Middle frontal gyrus (tissue), 1 donor: ENCODE measurements at regions not wholly inside any gene's neighbourhood (a gene's known extent, or its start where the extent isn't known, plus 50 kb on each side); places are given as distances from the start of the nearest gene placed in this dataset.
"Not testable (repeated sequence)": the region's sequence is repeated elsewhere in the genome, so short reads cannot be mapped to it uniquely, and the experiment has no call there.

Experiments
- DNase-seq: peaks from one replicate; pipeline ENCODE4 v3.0.0-alpha.2; 2015; ENCODE audit warnings: low spot score; ENCODE audit errors: extremely low spot score

DNA sequence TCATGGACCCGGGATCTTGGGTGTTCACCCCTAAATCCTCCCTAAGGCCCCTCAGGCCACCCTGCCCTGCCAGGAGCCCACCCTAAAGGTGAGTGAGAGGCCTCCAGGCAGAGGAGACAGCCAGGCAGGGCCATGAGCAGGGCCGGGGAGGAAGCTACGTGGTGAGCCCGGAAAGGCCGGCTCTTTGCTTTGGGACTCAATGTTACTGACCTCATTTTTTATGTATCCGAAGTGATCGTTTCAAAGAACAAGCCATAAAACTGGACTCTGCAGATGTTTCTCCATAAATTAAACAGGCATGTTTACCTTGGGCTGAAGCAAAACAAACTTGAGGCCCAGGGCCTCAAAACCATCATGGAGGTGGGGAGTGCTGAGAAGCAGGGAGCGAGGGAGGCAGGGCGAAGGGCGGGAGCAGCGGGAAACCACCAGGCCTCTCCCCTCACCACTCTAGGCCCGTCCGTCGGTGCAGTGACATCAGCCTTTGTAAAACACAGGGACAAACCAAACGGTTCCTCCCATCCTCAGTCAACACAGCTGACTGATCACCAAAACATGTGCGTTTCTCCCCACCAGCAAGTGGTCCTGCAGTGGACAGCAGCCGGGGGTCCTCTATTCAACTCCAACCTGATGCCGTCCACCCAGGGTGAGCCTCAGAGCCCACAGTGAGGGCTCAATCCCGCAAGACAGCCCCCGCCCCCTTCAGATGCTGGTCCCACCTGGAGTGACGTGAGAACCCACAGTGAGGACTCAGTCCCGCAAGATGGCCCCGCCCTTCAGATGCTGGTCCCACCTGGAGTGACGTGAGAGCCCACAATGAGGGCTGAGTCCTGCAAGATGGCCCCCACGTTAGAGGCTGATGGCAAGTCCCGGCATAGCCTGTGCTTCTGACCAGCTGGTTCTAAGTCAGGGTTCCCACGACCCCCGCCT lies 102.9 kb upstream of the LRPAP1 start:
- DNase-seq: no peak

DNA sequence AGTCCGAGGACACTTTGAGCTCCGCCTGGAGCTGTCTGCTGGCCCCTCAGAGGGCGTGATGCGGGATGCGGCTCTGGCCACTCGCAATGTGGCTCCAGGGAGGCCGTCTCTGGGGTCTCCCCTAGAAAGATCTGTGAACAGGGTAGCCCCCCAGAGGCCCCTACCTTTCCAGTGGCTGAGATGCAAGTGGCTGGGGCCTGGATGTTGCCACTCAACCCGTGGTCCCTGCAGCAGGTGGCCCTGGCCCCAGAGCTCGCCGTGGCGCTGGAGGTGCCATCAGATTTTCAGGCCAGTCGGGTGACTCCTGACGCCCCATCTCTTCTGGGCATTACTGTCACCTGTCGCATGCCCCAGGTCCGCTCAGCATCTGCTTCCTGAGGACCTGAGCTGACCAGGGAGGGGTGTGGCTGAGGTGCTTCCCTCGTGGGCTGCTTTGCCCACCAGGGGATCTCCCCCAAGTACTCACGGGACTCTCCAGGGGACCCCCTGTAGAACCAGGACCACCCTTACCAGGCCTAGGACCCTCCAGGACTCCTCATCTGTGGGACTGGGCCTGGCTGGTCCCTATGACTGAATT lies 102.1 kb upstream of the LRPAP1 start:
- no peak for DNase-seq

DNA sequence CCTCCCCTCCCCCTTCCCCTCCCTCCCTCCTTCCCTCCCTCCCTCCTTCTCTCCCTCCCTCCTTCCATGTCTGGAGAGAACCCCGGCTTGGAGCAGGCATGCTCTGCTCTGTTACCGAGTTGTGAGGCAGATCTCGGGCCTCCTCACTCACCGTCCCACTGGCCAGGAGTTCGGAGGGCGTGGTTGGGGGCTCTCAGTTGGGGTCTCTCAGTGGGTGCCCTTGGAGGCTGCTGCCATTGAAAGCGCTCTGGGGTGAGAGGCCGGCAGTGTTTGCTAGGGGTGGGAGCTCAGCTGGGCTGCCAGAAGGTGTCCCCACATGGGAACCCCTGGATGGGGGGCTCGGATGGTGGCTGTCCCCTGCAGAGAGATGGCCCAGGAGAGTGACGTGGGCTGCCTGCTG lies 101.1 kb upstream of the LRPAP1 start:
- not testable (repeated sequence) for DNase-seq

DNA sequence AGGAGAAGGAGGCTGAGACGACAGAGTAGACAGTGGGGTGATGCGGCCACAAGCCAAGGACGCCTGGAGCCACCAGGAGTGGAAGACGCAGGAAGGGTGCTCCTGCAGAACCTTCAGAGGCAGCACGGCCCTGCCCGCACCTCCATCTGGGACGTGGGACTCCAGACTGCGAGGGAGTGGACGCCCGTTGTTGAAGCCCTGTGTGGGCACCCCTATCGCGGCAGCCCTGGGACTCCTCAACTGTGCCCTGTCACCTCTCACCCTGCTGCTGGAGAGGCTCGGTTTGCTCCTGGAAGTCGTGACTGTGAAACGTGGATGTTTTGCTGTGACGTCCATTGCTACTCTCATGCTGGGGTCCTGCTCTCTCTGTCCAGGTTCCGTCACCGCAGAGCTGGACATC lies 100.6 kb upstream of the LRPAP1 start:
- not testable (repeated sequence) for DNase-seq

DNA sequence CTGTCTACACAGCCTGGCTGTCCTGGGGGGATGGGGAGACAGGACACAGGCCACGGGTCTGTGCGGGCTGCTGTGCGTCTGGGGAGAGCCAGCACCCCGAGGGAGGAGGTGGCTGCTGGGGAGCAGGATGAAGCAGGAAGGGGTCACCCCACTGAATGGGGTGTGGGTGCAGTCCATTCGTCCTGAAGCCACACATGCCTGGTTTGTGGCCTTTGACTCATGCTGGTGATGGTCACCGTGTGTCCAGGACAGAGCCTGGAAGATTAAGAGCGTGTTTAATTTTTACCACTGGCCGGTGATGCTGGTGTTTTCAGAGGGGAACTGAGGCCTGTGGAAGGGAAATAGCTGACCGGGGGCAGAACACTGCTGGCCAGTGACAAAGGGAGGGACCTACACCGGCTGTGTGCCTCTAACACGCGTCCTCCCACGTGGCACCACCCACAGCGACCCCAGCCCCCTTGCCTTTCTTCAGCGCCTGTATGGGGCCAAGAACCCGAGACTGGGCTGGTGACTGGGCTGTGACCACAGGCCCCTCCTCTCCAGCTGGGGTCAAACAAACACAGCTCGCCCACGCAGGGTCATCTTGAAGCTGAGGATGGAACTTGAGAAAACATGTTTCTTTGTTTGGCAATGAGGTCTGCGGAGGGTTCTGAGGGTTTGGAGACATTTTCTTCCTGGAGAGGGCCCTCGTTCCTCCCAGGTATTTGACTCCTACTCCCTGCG lies 99.5 kb upstream of the LRPAP1 start:
- not testable (repeated sequence) for DNase-seq

DNA sequence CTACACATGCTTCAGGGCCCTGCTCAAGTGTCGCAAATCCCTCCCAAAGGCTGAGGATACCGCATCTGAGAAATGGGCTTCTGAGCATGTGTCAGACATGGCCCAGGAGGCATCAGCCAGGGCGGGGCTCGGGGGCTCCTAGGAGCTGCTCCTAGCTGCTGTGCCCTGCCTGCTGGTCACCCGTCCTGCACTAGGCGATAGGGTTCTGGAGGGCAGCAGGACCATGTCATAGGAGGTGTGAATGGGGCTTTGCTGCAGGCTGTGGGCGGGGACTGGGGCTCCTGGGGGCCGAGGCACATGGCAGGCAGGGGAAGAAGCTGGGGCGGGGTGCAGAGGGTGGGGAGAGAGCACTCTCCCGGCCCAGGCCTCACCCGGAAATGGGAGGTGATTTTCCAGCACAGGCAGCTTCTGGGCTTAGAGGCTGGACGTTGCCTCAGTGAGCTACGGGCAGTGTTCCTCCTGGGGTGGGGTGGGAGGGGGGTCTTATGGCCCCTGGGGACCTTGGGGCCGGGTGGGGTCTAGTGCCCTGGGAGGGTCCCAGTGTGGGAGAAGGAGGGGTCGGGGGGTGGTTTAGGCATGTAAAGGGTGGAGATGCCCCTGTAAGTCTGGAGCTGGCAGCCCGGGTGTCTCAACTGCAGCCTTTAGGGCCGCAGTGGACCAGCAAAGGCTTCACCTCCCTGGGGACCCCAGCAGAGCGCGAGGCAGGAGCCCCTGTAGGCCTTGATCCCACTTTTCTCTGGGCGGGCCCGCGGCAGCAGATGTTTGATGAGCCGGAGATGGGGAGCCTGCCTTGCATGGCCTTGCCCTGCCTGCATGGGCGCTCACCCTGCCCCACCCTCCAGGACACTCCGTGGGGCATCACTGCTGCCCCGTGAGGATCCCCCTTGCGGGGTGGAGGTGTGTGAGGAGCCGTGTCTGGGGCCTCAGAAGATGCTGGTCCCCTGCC lies 98.6 kb upstream of the LRPAP1 start:
- DNase-seq: no peak

DNA sequence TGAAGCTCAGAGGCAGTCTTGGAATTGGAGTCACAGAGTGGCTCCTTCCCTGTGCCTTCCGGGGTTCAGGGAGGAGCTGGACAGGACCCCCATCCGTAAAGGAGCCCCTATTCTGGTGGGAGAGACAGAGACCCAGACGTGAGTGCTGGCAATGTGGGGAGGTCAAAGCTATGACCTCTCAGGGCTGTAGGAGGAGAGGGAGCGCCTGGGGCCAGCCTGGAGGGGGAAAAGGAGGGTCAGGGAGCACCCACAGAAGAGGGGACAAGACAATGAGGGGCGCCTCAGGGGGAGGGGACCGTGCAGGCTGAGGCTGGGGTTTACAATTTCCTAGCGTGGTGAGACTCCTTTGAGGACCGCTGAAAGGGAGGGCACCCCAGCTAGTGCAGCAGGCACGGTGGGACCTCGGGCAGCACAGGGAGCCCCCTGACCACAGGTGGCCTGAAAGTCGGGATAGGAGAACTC lies 97.9 kb upstream of the LRPAP1 start:
- no peak for DNase-seq

DNA sequence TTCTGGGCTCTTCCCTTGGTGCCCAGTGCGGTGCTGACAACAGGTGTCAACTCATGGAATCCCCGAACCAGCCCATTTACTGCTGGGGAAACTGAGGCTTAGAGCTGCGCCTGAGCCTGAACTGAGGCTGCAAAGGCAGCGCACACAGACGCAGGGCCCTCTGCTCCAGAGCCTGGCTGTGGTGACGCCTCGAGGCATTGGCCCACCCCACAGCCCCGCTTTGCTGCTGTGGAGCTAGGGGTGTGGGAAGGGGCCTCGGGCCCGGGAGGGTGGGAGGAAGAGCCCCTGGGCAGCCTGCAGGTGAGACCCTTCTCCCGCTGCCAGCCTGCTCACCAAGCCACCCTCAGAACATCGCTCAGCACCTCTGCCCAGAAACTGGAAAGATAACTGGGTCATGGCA lies 97.4 kb upstream of the LRPAP1 start:
- no peak for DNase-seq

DNA sequence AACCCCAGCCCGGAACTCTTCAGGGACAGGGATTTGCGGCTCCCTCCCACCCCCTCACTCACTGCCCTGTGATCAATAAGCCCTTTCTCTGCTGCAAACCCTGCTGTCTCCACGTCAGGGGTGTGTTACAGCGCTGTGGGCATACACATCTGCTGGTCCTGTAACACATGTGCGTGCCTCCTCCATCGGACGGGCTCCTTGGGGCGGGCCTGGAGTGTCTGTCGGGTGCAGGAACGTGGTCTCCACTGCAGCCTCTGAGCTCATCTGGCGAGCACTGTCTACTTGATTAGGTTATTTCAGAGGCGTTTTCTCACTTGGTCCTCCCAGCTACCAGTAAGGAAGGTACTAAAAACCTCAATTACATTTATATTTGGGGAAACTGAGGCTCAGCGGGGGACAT lies 97.0 kb upstream of the LRPAP1 start:
- not testable (repeated sequence) for DNase-seq

DNA sequence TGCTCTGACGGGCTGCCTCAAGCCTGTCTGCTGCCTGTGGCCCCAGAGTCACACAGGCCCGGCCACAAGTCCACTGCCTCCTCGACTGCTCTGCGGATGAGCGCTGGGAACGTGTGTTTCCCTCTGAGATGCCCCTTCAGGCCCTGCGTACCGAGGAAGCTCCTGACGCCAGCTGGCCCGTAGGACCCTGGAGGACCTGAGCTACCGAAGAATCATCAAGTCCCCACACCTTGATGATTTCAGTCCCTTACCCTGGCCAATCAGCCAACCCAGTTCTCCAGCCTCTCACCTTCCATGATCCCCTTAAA lies 96.6 kb upstream of the LRPAP1 start:
- no peak for DNase-seq

DNA sequence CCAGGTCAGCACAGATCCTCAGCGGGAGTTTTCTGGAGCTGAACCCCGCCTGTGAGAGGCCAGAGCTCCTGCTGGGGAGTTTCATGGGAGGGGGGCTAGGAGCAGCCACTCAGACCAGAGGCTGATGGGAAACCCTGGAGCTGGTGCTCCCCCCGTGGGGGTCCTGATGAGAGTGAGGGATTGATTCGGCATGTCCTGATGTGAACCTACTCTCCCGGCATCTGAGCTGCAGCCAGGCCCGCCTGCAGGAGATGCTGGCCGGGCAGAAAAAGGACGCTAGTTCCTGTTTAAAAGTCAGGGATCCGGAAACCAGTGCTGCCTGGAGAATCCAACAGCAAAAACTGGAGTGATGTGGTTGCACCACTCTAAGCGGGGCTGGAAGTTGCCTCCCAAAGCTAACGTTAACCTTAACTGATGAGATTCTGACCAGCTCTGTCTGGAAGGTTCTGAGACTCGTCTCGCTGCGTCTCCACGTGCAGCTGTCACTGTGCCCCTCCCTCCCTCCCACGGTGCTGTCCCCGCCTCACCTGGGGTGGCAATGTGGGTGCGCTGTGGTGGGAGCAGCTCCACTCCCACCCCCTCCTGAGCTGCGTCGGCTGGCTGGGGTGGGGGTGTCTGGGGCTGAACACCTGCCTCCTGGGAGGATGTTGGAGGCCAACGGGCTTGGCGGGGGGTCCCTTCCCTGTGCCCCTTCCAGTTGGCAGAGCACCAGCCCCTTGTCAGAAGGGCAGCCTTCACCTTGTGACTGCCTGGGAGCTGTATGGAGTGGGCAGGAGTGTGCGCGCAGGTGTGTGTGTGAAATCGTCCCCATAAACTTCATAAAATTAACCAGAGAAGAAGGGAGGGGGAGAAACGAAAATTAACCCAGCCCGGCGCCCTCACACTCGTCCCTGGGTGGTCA lies 96.0 kb upstream of the LRPAP1 start:
- not testable (repeated sequence) for DNase-seq

DNA sequence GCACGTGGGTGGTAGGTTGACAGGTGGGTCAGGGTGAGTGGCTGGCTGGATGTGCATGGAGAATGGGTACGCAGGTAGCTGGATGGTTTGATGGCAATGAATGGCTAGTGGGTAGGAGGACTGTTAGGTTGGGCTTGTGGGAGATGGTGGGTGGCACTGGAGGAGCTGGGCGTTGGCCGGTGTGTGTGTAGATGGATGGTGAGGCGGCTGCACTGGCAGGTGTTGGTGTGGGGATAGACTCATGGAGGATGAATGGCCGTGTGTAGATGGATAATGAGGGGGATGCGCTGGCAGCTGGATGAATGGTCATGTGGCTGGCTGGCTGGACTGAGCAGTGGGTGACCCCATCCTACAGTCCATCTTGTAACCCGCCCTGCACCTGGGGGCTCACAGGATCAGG lies 95.2 kb upstream of the LRPAP1 start:
- DNase-seq: not testable (repeated sequence)

DNA sequence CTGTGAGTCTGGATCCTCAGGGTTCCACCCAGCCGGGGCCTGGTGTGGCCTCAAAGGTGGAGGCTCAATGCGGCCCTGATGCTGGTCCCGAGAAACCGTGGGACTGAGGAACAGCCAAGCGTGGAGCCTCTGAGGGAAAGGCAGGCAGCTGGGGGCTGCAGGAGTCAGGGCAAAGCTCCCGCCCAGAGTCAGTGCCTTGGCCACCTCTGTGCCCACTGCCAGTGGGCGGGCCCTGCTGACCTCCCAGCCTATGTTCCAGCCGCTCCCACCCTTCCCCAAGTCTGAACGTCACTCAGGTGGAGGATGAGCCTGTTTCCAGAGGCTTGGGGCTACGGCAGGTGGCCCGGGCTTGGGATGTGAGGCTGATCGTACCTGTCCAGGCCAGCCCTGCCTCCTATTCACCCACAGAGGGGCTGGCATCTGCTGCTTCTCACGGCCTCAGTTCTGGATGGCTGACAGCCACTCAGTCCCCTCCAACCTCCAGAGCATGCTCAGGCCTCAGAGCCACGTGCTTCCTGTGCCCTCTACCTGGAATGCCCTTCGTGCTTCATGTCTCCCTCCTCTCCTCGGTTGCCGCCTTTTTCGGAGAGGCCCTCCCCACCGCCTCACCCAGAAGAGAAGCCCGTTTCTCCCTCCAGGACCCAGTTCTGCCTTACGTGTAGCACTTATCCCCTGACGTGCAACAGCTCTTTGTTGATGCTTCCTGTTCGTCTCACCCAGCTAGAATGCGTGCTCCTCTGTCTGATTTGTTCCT lies 94.1 kb upstream of the LRPAP1 start:
- DNase-seq: not testable (repeated sequence)

DNA sequence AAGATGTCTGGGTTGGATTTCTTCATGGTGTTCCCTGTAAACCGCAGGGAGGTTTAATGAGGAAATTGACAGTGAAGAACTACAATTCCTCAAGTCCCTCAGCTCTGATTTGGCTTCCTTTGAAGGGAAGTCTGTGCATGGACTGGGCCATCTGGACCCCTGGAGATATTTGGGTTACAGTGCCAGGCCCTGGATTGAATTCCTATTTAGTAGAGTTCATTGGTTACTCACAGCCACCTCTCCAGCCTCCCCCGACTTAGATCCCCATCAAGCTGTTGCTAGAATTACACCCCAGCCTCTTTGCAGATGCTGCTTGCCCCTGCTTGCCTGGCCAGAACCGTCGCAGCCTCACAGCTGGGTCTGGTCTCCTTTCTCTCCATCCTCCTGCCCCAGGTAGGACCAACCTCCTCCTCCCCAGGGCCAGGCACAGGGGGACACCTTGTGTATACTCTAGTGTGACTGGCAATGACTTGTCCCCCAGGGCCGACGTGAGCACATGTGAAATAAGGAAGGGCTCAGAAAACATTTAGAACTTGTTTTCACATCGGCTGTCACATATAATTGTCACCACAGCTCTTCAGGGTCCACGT lies 93.2 kb upstream of the LRPAP1 start:
- DNase-seq: not testable (repeated sequence)

DNA sequence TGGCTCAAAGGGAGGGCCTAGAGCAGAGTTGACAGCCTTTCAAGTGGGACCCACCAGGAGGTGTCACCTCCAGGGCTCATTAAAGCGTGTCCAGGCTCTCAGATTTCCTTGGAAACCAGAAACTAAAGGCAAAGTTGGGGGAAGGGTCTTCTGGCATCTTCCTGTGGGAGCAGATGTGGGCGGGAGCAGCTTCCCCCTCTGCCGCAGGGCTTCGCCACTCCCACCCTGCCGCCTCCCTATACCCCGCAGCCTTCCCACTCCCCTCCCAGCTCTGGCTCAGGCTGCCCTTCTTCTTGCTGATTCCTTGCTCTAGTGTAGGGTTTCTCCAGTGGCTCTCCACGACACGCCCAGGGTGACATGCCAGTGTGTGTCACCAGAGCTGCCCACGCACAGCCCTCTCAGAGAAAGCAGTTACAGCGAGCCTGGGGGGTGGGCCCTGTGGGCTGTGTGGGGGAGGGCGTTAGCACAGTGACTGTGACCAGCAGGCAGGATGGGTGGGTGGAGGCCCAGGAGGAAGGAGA lies 91.6 kb upstream of the LRPAP1 start:
- DNase-seq: not testable (repeated sequence)

DNA sequence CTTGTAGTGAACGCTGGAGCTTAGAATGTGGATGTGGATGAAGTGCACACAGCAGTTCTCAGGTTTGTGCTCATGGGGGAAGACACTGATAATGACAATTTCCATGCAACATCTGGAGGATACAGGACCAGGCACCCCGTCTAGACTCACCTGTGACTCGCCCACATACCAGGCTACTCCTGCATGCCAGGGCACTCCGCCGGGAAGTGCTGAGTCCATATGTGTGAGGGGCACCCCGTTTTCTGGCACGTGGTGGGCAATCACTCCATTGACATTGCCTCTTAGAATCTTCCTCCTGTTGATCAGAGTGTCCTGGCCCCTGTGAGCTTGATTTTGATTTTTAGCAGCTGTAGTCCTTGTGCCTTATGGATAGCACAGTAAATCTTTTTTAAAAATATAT lies 90.9 kb upstream of the LRPAP1 start:
- DNase-seq: no peak

DNA sequence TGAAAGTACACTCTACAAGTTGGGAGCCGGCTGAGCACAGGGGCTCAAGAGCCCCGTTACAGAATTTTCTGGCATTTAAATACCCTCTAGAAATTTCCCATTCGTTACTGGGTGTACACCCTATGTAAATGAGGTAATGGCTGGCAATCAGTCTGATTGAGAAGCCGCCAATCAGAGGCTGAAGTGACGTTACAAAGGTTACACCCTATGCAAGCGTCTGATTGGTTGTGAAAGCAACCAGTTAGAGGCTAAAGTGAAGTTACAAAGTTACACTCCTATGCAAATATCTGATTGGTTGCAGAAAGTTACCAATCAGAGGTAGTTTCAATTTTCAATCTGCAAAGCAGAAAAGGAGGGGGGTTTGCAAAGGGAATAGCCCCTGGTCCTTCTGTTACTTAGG lies 88.1 kb upstream of the LRPAP1 start:
- not testable (repeated sequence) for DNase-seq

DNA sequence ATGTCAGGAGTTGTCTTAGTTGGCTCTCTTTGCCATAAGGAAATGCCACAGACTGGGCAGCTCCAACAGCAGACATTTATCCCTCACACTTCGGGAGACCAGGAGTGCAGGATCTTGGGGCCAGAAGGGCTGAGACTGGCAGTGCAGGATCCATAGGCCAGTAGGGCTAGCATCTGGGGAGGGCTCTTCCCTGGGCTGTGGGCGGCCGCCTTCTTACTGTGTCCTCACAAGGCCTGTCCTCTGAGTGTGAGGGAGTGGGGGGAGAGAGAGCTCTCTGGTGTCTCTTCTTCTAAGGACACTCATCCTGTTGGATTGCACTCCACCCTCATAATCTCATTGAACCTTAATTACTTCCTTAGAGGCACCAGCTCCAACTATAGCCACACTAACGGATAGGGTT lies 87.5 kb upstream of the LRPAP1 start:
- DNase-seq: not testable (repeated sequence)

DNA sequence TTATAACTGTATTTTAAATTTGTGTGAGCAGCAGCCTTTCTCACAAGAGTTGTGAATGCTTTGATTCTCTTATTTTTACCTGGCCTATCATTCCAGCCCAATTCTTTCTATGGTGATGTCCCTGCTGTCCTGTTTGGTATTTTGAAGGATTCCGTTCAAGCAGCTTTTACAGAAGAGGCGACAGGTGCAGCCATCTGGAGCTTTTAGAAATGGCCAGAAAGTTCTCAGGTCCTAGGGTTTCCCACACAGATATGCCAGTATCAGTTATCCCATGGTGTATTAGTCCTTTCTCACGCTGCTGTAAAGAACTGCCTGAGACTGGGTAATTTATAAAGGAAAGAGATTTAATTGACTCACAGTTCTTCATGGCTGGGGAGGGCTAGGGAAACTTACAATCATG lies 86.1 kb upstream of the LRPAP1 start:
- not testable (repeated sequence) for DNase-seq
